H1 (cell line): ENCODE measurements at regions not wholly inside any gene's neighbourhood (a gene's known extent, or its start where the extent isn't known, plus 50 kb on each side); places are given as distances from the start of the nearest gene placed in this dataset.

Experiments
- ATF3 ChIP-seq: IDR thresholded peaks from 2 replicates; pipeline ENCODE4 v1.6.1; 2011; ENCODE audit warnings: low read depth, mild to moderate bottlenecking, low read length; ENCODE audit not compliant: insufficient read depth
- CHD2 ChIP-seq: IDR thresholded peaks from 2 replicates; pipeline ENCODE4 v1.6.1; 2012; ENCODE audit warnings: low read length, improper control_type of control experiment
- CTBP2 ChIP-seq: IDR thresholded peaks from 2 replicates; pipeline ENCODE4 v1.7.0; 2011; ENCODE audit warnings: borderline replicate concordance, mild to moderate bottlenecking, moderate library complexity, mixed read lengths, low read length; ENCODE audit not compliant: insufficient read depth, insufficient read length
- SIN3A ChIP-seq, 2 experiments: IDR thresholded peaks in 1 of 2; conservative IDR thresholded peaks in 1 of 2; 2 replicates each; pipeline ENCODE4 v1.6.1; 2011 to 2012; ENCODE audit warnings: low read length in 2 of 2, improper control_type of control experiment in 1 of 2, low read depth in 1 of 2, mild to moderate bottlenecking in 1 of 2
- TAF7 ChIP-seq: optimal IDR thresholded peaks from 2 replicates; pipeline ENCODE3; 2011; ENCODE audit warnings: low read depth, mild to moderate bottlenecking, inconsistent platforms, low read length, moderate library complexity, borderline replicate concordance
- TBP ChIP-seq: IDR thresholded peaks from 2 replicates; pipeline ENCODE4 v1.6.1; 2011; ENCODE audit warnings: low read depth, low read length, improper control_type of control experiment
- TF ChIP-seq, protein P1 (sequence below): fragments of 300-600 bp; sonication (generic); IDR thresholded peaks from 2 replicates; pipeline ENCODE4 v1.7.1; 2012; ENCODE audit warnings: low read length, moderate library complexity, mild to moderate bottlenecking, inconsistent platforms; ENCODE audit not compliant: insufficient replicate concordance
- TF ChIP-seq, protein P2 (sequence below): IDR thresholded peaks from 2 replicates; pipeline ENCODE4 v1.6.1; 2012; ENCODE audit warnings: inconsistent platforms

GRCh38 chr6:28719275-28719940, 193.7 kb downstream of the GPX5 start (continued):
- TF ChIP-seq, protein P1, sequence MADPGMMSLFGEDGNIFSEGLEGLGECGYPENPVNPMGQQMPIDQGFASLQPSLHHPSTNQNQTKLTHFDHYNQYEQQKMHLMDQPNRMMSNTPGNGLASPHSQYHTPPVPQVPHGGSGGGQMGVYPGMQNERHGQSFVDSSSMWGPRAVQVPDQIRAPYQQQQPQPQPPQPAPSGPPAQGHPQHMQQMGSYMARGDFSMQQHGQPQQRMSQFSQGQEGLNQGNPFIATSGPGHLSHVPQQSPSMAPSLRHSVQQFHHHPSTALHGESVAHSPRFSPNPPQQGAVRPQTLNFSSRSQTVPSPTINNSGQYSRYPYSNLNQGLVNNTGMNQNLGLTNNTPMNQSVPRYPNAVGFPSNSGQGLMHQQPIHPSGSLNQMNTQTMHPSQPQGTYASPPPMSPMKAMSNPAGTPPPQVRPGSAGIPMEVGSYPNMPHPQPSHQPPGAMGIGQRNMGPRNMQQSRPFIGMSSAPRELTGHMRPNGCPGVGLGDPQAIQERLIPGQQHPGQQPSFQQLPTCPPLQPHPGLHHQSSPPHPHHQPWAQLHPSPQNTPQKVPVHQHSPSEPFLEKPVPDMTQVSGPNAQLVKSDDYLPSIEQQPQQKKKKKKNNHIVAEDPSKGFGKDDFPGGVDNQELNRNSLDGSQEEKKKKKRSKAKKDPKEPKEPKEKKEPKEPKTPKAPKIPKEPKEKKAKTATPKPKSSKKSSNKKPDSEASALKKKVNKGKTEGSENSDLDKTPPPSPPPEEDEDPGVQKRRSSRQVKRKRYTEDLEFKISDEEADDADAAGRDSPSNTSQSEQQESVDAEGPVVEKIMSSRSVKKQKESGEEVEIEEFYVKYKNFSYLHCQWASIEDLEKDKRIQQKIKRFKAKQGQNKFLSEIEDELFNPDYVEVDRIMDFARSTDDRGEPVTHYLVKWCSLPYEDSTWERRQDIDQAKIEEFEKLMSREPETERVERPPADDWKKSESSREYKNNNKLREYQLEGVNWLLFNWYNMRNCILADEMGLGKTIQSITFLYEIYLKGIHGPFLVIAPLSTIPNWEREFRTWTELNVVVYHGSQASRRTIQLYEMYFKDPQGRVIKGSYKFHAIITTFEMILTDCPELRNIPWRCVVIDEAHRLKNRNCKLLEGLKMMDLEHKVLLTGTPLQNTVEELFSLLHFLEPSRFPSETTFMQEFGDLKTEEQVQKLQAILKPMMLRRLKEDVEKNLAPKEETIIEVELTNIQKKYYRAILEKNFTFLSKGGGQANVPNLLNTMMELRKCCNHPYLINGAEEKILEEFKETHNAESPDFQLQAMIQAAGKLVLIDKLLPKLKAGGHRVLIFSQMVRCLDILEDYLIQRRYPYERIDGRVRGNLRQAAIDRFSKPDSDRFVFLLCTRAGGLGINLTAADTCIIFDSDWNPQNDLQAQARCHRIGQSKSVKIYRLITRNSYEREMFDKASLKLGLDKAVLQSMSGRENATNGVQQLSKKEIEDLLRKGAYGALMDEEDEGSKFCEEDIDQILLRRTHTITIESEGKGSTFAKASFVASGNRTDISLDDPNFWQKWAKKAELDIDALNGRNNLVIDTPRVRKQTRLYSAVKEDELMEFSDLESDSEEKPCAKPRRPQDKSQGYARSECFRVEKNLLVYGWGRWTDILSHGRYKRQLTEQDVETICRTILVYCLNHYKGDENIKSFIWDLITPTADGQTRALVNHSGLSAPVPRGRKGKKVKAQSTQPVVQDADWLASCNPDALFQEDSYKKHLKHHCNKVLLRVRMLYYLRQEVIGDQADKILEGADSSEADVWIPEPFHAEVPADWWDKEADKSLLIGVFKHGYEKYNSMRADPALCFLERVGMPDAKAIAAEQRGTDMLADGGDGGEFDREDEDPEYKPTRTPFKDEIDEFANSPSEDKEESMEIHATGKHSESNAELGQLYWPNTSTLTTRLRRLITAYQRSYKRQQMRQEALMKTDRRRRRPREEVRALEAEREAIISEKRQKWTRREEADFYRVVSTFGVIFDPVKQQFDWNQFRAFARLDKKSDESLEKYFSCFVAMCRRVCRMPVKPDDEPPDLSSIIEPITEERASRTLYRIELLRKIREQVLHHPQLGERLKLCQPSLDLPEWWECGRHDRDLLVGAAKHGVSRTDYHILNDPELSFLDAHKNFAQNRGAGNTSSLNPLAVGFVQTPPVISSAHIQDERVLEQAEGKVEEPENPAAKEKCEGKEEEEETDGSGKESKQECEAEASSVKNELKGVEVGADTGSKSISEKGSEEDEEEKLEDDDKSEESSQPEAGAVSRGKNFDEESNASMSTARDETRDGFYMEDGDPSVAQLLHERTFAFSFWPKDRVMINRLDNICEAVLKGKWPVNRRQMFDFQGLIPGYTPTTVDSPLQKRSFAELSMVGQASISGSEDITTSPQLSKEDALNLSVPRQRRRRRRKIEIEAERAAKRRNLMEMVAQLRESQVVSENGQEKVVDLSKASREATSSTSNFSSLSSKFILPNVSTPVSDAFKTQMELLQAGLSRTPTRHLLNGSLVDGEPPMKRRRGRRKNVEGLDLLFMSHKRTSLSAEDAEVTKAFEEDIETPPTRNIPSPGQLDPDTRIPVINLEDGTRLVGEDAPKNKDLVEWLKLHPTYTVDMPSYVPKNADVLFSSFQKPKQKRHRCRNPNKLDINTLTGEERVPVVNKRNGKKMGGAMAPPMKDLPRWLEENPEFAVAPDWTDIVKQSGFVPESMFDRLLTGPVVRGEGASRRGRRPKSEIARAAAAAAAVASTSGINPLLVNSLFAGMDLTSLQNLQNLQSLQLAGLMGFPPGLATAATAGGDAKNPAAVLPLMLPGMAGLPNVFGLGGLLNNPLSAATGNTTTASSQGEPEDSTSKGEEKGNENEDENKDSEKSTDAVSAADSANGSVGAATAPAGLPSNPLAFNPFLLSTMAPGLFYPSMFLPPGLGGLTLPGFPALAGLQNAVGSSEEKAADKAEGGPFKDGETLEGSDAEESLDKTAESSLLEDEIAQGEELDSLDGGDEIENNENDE, result peak; percentile 76
- 0 out of 4 replicates have a peak, but pooled peaks of 1 of the 2 experiments have one; percentile 34 for TF ChIP-seq SIN3A (conservative IDR thresholded peaks at IDR 0.05 in 1 of 2, IDR thresholded peaks at IDR 0.05 in 1 of 2; ENCODE audit: low read depth in 1 of 2, low read length in 2 of 2)
- TF ChIP-seq, protein P2, sequence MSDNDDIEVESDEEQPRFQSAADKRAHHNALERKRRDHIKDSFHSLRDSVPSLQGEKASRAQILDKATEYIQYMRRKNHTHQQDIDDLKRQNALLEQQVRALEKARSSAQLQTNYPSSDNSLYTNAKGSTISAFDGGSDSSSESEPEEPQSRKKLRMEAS, result peak; percentile 41; the same call in 1 of the 2 replicates
- no peak for TF ChIP-seq ATF3
- no peak for TF ChIP-seq CTBP2
- TF ChIP-seq CHD2, result no peak
- TF ChIP-seq TBP, result peak; percentile 98
- TF ChIP-seq TAF7, result peak; percentile 19
